Liver (tissue), 7 donors: ENCODE measurements at regions not wholly inside any gene's neighbourhood (a gene's known extent, or its start where the extent isn't known, plus 50 kb on each side); places are given as distances from the start of the nearest gene placed in this dataset.

ENCODE experiments used
- DNase-seq: peaks from one replicate; pipeline ENCODE4 v3.0.0-alpha.2; 2017; ENCODE audit warnings: low spot score
- H3K27ac ChIP-seq, 2 donors: one replicate each; pipeline ENCODE4 v1.7.0; 2013; ENCODE audit warnings: inconsistent platforms in 2 of 2, low read length in 2 of 2, control low read depth in 1 of 2, low read depth in 1 of 2, mild to moderate bottlenecking in 1 of 2
- H3K27me3 ChIP-seq, 4 donors: one replicate each; pipeline versions ENCODE4 v1.6.1 to v1.7.0; 2013; ENCODE audit warnings: low read length in 3 of 4, inconsistent platforms in 1 of 4, mild to moderate bottlenecking in 1 of 4, moderate library complexity in 1 of 4; ENCODE audit not compliant: control insufficient read depth in 4 of 4, insufficient read depth in 4 of 4
- H3K36me3 ChIP-seq, 4 donors: one replicate each; pipeline versions ENCODE4 v1.6.1 to v1.7.0; 2013; ENCODE audit warnings: low read length in 3 of 4, mild to moderate bottlenecking in 3 of 4, low read depth in 1 of 4, moderate library complexity in 1 of 4; ENCODE audit not compliant: control insufficient read depth in 4 of 4, insufficient read depth in 3 of 4
- H3K4me1 ChIP-seq, 4 donors: one replicate each; pipeline versions ENCODE4 v1.6.1 to v1.7.0; 2013; ENCODE audit warnings: low read length in 3 of 4, mild to moderate bottlenecking in 3 of 4, moderate library complexity in 1 of 4; ENCODE audit not compliant: control insufficient read depth in 4 of 4, insufficient read depth in 4 of 4
- H3K4me3 ChIP-seq, 3 donors: one replicate each; pipeline versions ENCODE4 v1.6.1 to v1.7.0; 2013; ENCODE audit warnings: low read length in 3 of 3, control low read depth in 1 of 3, low read depth in 1 of 3, mild to moderate bottlenecking in 1 of 3
- H3K9ac ChIP-seq, 2 donors: one replicate each; pipeline ENCODE4 v1.7.0; 2013; ENCODE audit warnings: low read length in 2 of 2, mild to moderate bottlenecking in 2 of 2, moderate library complexity in 2 of 2, control low read depth in 1 of 2, low read depth in 1 of 2
- H3K9me3 ChIP-seq, 4 donors: one replicate each; pipeline versions ENCODE4 v1.6.1 to v1.7.0; 2013; ENCODE audit warnings: low read length in 3 of 4; ENCODE audit not compliant: control insufficient read depth in 4 of 4
- ATF3 ChIP-seq: IDR thresholded peaks from 2 replicates; pipeline ENCODE4 v1.6.1; 2016; ENCODE audit warnings: antibody characterized with exemption
- CTCF ChIP-seq: fragments of 150-350 bp; IDR thresholded peaks from 2 replicates; pipeline ENCODE4 v1.5.1; 2017; ENCODE audit warnings: improper control_type of control experiment, low read depth, low read length; ENCODE audit not compliant: missing input control
- FOXA1 ChIP-seq: IDR thresholded peaks from 2 replicates; pipeline ENCODE4 v1.6.1; 2016; ENCODE audit warnings: antibody characterized with exemption
- GABPA ChIP-seq, 2 donors: IDR thresholded peaks in 1 of 2; conservative IDR thresholded peaks in 1 of 2; 2 replicates each; pipeline ENCODE4 v1.6.1; 2016; ENCODE audit warnings: antibody characterized with exemption in 2 of 2, mild to moderate bottlenecking in 1 of 2, moderate library complexity in 1 of 2
- HNF4G ChIP-seq: IDR thresholded peaks from 2 replicates; pipeline ENCODE4 v1.6.1; 2016; ENCODE audit warnings: antibody characterized with exemption
- JUND ChIP-seq, 2 donors: IDR thresholded peaks; 2 replicates each; pipeline ENCODE4 v1.6.1; 2016; ENCODE audit warnings: antibody characterized with exemption in 2 of 2
- MAX ChIP-seq: IDR thresholded peaks from 2 replicates; pipeline ENCODE4 v1.6.1; 2016; ENCODE audit warnings: antibody characterized with exemption
- RAD21 ChIP-seq, 2 donors: IDR thresholded peaks; 2 replicates each; pipeline ENCODE4 v1.6.1; 2016; ENCODE audit warnings: antibody characterized with exemption in 2 of 2, mild to moderate bottlenecking in 2 of 2
- REST ChIP-seq: IDR thresholded peaks from 2 replicates; pipeline ENCODE4 v1.6.1; 2016; ENCODE audit warnings: antibody characterized with exemption, mild to moderate bottlenecking
- RXRA ChIP-seq, 2 donors: IDR thresholded peaks; 2 replicates each; pipeline ENCODE4 v1.6.1; 2017 to 2018; ENCODE audit warnings: antibody characterized with exemption in 2 of 2, mild to moderate bottlenecking in 1 of 2
- SP1 ChIP-seq: IDR thresholded peaks from 2 replicates; pipeline ENCODE4 v1.6.1; 2018; ENCODE audit warnings: antibody characterized with exemption, mild to moderate bottlenecking
- TAF1 ChIP-seq: conservative IDR thresholded peaks from 2 replicates; pipeline ENCODE4 v1.6.1; 2016; ENCODE audit warnings: antibody characterized with exemption, mild to moderate bottlenecking
- YY1 ChIP-seq: IDR thresholded peaks from 2 replicates; pipeline ENCODE4 v1.6.1; 2016; ENCODE audit warnings: antibody characterized with exemption, mild to moderate bottlenecking
- ZBTB33 ChIP-seq: IDR thresholded peaks from 2 replicates; pipeline ENCODE4 v1.6.1; 2016; ENCODE audit warnings: antibody characterized with exemption
- donor health status: healthy.
- donor health status: healthy.
- donor health status: healthy.
- donor health status: healthy.

- Histone ChIP-seq H3K27me3 (no peaks in the 10 kb centered on the region), H3K4me1 (no peaks in the 10 kb centered on the region), H3K9ac (no peak overlapping the region), H3K9me3 (no peaks in the 10 kb centered on the region), H3K27ac (no peak overlapping the region), H3K36me3 (no peaks in the 10 kb centered on the region), H3K4me3 (no peak overlapping the region)
- TF ChIP-seq MAX: no peak
- no peak for TF ChIP-seq GABPA (IDR thresholded peaks at IDR 0.05 in 1 of 2, conservative IDR thresholded peaks at IDR 0.05 in 1 of 2)
- TF ChIP-seq YY1: no peak
- TF ChIP-seq FOXA1: no peak
- no peak for TF ChIP-seq ZBTB33
- TF ChIP-seq JUND (IDR thresholded peaks at IDR 0.05): no peak
- no peak for TF ChIP-seq SP1
- TF ChIP-seq TAF1: no peak
- no peak for TF ChIP-seq RXRA (IDR thresholded peaks at IDR 0.05)
- TF ChIP-seq ATF3: no peak
- no peak for TF ChIP-seq RAD21 (IDR thresholded peaks at IDR 0.05)
- TF ChIP-seq HNF4G: no peak
- TF ChIP-seq CTCF: no peak
- TF ChIP-seq REST: no peak
- no peak for DNase-seq
Observed at GRCh38 chr3:76638006-76638405, 401.9 kb upstream of the ROBO2 start.

GRCh38 chr3:76643623-76644304 lies 396.1 kb upstream of the ROBO2 start:
- no peak overlapping the region for H3K9ac ChIP-seq
- DNase-seq: no peak
- peaks cover 0 to 1% (median 0%) of the 10 kb centered on the region in 4 donors for H3K36me3 ChIP-seq
- no peak for TF ChIP-seq REST
- TF ChIP-seq HNF4G: no peak
- H3K27ac ChIP-seq: no peak overlapping the region
- no peaks in the 10 kb centered on the region for H3K27me3 ChIP-seq
- no peaks in the 10 kb centered on the region for H3K9me3 ChIP-seq
- no peaks in the 10 kb centered on the region for H3K4me1 ChIP-seq
- no peak overlapping the region for H3K4me3 ChIP-seq
